NCI-H2107 treated with DMSO at 0.1 percent for 48 hours (cell line): ENCODE measurements at regions not wholly inside any gene's neighbourhood (a gene's known extent, or its start where the extent isn't known, plus 50 kb on each side); places are given as distances from the start of the nearest gene placed in this dataset.
"Not testable (repeated sequence)": the region's sequence is repeated elsewhere in the genome, so short reads cannot be mapped to it uniquely, and the experiment has no call there.

Source experiments
- DNase-seq: peaks from one replicate; lab custom pipeline; 2025; ENCODE audit not compliant: unreplicated experiment; lab: John Stamatoyannopoulos, UW

DNA sequence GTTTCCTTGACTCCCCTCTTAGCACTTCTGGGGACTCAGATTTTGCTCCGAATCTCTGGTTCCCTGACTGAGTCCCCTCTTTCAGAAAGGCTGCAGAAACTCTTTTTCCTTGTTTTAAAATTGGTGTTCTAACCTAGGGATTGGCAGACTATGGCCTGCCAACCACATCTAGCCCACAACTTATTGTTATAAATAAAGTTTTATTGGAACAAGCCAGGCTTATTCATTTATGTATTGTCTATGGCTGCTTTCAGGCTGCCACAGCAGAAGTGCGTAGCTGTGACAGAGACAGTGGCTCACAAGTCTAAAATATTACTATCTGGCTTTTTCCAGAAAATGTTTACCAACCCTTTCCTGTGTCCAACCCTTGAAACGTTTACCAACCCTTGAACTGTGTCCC lies 81.7 kb downstream of the IER5 start:
- DNase-seq, result no peak

DNA sequence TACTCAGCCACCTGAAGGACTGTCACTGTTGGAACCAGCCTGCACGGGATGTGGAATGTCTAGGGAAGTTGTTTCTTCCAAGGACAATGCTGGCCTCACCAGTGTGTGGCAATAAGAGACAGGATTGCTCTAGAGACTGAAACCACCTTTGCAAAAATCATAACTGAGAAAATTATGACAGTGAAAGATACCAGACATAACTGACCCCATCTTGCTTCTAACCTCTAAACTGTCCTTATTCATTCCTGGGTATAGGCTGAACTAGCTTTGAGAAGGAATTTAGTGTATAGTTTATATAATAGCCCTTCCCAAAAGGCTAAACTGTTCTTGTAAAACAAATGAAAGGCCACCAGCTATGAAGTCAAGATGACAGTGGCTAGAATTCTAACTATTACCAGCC lies 83.6 kb downstream of the IER5 start:
- no peak for DNase-seq

DNA sequence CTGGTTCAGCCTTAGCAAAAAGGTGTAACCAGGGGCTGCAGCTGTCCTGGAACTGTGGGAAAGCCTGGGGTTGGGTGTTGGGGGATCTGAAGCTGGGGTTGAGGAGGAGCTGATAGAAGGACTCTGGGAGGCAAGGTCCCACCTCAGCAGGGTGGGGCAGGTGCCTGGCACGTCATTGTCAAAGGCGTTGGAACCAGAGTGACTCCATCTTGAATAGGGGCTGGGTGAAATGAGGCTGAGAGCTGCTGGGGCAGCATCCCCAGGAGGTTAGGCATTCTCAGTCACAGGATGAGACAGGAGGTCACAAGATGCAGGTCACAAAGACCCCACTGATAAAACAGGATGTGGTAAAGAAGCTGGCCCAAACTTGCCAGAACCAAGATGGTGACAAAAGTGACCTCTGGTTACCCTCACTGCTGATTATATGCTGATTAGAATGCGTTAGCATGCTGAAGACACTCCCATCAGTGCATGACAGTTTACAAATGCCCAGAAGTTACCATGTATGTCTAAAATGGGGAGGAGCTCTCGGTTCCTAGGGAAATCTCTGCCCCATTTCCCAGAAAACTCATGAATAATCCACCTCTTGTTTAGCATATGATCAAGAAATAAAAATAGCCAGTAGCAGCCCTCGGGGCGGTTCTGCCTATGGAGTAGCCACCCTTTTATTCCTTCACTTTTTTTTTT lies 85.4 kb downstream of the IER5 start:
- no peak for DNase-seq

DNA sequence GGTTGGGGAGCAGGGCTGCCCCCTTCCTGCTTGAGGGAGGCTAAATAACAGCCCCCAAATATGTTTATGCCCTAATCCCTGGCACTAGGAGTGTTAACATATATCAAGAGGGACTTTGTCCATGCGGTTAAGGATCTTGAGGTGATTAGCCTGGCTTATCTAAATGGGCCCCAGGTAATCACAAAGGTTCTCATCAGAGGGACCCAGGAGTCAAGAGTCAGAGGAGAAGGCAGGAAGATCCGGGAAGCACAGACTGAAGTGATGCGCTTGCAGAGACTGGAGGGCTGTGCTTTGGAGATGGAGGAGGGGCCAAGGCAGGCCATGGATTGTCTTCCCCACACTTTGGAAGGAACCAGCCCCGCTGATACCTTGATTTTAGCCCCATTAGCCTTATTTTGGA lies 86.4 kb downstream of the IER5 start:
- no peak for DNase-seq

DNA sequence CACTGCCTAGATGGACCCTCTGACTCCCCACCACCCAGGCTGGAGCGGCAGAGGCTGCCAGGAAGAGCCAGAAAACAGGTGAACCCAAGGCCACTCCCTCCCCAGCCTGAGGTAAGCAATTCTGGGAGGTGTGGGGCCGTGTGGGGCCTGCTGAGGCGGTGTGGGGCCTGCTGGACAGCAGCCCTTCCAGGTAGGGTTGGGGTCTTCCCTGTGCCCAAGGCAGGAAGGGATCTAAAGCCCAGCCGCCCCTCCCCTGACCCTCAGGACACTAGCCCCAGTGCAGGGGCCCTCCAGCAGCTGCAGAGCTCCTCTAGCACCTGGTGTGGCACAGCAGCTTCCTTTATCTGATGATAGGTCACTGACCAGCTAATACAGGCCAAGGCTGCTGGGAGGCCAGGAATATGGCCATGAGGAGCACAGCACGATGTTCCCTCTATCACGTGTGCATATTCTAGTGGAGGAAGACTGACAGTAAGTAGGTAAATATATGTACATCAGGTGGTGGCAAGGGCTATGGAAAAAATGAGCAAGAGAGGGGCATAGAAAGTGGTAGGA lies 86.9 kb downstream of the IER5 start:
- DNase-seq, result no peak

DNA sequence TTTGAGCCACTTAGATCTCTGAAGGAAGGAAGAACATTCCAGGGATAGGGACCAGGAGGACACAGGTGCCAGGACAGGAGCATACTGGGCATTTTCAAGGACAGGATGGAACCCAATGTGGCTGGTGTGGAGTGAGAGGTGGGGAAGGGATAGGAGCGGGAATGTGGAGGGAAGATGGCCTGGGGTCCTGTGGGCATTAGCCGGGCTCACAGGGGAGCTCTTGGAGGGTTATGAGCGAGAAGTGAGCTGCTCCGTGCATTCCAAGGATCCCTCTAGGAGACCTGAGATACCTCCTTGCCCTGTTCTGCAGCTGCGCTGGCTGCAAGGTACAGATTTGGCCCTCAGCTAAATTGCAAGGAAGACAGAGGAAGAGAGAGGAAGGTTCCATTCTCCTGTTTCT lies 87.5 kb downstream of the IER5 start:
- no peak for DNase-seq

DNA sequence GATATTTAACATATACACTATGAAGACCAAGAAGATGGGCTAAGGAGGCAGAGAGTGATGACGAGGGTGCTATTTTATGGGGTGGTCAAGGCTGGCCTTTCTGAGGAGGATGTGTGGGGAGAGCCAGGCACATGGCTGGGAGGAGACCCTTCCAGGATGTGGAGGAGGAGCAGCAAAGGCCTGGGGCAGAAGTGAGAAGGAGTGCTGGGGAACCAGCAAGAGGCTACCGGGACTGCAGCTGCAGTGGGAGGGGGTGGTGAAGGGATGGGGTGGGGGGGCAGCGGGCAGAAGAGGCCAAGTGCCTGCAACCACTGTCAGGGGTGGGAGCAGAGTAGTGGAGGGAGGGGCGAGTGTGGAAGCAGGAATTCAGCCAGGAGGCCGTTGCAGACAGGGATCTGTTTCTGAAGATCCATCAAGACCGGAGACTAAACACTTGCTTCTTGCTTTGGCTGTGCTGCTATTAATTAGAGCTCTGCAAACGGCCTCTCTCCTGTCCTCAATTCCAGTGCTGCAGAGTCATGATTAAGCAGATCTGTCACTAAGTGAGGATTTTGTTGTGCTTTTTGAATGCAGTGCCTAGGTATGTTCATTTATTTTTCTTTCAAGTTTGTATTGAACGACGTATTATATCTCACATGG lies 89.9 kb downstream of the IER5 start:
- DNase-seq, result no peak

DNA sequence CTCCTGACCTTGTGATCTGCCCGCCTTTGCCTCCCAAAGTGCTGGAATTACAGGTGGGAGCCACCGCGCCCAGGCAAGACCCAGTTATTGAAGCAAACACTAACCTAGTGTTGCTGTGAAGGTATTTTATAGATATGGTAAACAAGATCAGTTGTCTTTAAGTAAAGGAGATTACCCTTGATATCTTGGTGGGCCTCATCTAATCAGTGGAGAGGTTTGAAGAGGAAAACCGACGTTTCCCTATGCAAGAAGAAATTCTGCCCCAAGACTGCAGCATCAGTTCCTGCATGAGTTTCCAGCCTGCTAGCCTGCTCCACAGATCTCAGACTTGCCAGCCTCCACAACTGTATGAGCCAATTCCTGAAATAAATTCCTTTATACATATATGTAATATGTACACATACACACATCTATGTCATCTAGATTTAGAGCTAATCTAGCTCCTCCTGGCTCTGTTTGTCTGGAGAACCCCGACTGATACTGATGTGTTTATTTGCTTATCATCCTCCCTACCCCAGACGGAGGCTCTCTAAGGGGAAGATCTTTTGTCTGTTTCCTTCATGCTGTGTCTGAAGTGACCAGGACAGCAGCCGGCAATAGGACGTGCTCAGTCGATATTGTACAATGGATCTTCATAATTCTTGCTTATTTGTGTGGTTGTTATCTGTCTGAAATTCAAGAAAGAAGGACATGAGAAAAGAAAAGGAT lies 90.9 kb downstream of the IER5 start:
- DNase-seq, result no peak

DNA sequence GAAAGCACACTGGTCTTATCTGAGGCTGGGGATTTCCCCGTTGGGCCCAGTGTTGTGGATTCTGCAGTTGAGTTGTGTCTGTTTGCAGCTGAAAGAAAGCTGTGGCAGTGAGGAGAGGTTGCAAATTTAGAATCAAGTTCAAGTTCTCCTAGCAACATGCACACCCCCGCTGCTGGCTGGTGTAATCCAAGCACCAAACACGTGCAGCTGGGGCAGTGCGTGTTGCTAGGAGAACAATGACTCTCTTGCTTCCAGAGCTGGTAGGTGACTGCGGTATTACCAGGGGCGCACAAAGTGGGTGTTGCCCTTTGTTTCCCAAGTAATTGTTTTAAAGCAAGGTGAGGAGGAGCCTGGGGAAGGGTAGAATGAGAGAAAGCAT lies 91.5 kb downstream of the IER5 start:
- peak; percentile 93 for DNase-seq

DNA sequence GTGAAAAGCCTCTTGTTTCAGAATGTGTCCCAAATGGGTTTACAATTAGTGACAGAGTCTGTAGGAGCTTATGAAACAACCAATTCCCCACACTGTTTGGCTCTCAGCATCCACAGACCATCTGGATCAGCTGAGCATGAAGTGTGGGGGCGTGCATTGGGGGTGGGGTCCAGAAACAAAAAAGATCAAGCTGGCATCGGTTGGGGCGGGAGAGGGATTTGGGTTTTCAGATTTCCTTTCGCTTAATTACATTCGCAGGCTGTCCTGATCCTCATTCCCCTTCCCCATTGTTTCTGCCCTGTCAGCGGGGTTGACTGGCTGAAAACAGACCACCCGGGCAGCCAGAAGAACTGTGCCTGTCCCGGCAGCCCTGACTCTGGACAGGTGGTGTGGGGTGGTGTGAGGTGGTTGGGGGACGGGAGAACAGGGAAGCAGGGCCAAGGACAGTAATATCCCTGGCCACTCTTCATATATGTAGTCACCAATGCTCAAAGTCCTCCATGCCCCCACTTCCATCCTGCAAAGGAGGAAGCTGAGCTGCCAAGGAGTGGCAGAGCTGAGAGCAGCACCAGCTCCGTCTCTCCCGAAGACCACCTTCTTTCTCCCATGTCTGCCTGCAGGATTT lies 92.0 kb downstream of the IER5 start:
- no peak for DNase-seq

DNA sequence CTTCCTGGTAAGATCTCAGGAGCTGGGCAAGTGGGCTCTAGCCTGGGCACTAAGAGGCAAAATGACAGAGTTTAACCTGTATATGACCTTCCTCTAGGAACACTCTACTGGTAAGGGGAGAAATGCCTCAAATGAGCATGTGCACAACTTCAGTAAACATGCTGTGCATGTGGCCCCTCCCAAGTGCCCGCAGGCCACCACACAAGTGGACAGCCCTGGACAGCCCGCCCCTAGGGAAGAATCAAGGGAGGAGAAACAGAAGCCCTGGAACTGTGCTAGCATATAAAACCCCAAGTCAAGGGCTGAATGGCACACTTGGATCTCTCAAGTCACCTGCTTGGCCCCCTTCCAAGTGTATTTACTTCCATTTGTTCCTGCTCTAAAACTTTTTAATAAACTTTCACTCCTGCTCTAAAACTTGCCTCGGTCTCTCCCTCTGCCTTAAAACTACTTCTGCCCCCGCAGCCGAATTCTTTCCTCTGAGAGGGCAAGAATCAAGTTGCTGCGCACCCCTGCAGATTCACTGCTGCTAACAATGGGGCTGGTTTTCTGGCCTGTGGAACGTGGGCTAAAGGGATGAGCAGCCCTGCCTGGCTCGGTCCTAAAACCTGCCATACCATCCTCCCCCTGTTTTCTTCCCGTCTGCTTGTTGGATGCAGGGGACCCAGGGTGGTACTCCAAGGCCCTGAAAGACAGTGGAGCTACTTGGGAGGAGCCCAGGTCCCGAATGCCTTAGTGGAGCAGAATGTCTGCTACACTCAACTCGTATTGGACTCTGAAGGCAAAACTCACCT lies 93.5 kb downstream of the IER5 start:
- no peak for DNase-seq

DNA sequence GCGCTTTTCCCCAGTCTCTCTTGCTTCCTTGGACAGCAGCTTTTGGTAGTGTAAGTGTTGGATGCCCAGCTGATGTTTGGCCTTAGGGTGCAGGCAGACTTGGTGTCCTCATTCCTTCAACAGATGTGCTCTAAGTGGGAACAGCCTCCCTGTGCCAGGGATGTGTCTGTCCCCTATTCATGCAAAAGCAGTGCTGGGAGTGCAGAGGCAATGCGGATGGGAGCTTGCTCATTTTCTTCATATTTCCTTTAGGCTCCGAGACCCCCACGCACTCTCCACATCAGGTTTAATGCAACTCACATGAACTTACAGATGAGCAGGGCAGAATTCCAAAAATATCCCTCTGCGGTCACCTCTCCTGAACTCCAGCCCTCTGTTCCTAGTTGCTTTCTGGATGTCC lies 96.1 kb downstream of the IER5 start:
- no peak for DNase-seq

DNA sequence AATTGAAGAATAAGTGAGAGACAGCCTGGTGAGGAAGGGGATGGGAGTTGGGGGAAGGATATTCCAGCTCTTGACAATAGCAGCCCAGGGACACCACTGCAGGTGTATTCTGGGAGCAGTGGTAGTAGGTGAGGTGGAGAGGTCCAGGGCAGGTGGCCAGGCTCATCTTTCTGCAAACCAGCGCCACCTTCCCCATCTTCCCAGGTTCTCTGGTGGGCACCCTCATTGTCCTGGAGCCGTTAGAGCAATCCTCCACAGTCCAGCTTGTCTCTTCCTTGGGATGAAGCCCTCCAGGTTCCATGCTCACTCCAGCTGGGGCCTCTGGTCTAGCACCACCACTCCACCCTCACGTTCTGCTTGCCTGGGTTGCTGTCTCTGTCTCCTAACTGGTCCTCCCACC lies 97.0 kb downstream of the IER5 start:
- DNase-seq, result no peak

DNA sequence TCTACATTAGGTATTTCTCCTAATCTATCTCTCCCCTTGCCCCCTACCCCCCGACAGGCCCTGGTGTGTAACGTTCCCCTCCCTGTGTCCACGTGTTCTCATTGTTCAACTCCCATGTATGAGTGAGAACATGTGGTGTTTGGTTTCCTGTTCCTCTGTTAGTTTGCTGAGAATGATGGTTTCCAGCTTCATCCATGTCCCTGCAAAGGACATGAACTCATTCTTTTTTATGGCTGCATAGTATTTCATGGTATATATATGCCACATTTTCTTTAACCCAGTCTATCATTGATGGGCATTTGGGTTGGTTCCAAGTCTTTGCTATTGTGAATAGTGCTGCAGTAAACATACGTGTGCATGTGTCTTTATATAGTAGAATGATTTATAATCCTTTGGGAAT lies 97.6 kb downstream of the IER5 start:
- not testable (repeated sequence) for DNase-seq

DNA sequence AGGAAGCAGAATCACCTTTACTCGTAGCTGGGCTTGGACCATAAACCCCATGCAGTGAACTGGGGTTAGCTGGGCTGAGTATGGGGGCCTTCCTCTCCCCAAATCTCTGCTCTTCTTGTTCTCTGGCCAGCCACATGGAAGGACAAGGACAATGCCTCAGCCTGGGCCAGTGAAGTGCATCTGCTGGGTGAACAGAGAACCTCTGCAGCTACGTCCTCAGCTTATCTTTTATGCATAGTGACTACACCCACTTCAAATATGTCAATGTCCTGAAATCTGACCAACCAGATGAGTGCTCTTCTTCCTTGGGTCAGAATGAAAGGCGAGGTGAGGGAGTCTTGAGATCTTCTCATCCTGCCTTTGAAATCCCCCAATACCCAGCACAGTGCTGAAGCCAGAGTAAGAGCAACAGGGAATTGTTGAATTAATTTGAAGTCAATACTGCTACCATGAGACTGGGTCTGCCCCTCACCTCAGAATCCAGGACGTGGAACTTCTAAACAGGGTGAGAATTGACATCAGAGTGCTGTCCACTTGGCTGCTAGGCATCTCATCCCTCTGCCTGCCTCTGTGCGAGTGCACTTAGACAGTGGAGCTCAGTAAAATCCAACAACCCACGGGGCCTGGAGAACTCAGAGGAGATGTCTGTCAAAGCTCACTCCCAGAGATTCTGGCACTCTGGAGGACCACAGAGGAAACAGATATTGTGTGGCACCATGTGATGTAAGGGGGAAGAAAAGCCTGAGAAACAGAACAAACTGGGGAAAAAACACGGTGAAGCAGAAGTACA lies 99.0 kb downstream of the IER5 start:
- DNase-seq, result no peak

DNA sequence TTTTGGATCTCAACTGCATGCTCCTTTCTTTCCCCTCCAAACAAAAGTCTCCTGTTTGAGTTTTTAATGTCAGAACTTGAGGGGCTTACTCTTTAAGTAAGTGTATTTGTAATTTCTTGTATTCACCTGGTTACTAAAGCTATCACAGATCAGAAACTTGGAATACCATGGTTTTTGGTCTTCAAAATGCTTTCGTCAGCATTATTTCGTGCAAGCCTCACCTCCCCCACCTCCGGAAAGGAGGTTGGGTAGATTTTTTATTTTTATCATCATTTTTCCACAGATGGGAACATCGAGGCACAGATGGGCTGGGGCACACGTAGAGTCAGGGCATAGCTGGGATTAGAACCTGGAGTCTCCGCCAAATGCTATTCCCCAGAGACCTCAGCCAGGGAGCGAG lies 100.7 kb downstream of the IER5 start:
- no peak for DNase-seq

DNA sequence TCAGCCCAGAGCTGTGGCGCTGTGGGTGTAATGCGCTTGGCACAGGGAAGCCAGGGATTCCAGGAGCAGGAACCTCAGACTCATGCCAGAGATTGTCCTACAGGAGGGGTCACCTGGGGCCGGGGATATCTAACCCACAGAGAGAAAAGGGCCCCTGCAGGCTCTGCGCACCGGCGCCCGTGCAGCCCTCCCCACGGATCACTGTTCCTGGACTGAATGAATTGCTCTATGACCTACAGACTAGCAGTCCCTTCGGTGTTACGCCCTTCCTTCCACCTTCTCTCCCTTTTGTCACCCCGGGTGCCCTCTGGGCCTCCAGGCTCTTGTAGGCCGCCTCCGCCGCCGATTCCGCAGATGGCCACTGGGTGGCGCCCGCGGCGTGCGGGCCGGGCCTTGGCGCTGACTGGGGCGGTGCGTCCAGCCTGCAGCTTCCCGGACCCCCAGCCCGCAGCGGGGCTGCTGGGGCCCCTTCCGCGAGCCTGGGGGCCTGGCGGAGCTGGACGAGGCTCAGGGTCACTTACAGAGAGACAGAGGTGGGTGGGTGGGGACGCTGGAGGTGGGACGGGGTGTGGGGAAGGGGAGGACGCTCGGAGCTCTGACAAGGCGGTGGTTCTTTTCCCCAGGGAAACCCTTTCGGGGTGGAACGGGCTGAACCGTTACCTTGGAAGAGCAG lies 101.3 kb downstream of the IER5 start:
- peak; percentile 25 for DNase-seq

DNA sequence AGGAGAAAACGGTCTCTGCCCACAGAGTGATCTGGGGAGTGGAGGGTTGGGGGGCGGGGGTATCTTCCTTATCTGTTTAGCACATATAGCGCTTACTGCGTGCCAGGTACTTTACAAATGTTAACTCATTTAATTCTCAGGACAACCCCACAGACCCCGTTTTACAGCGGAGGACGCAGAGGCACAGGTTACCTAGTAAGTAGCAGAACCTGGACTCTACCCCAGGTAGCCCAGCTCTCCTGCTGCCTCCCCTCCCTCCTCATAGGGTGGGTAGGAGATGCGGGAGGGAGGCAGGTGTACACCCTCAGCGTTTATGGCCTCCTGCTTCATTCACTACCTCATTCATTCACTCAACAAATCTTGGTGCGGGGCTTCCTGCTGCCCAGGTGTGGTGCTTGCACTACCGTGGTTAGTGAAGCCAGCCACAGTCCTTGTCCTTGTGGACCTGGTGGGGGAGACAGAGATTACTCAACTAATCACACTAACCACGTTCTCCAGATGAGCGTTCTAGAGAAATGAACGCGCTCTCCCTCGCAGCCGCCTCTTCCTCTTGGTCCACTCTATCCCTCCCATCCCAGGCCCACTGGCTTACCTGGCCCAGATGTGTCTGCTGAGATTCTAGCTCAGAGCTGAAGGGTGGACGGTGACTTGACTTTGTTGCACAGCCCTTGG lies 102.0 kb downstream of the IER5 start:
- DNase-seq, result peak; percentile 52

DNA sequence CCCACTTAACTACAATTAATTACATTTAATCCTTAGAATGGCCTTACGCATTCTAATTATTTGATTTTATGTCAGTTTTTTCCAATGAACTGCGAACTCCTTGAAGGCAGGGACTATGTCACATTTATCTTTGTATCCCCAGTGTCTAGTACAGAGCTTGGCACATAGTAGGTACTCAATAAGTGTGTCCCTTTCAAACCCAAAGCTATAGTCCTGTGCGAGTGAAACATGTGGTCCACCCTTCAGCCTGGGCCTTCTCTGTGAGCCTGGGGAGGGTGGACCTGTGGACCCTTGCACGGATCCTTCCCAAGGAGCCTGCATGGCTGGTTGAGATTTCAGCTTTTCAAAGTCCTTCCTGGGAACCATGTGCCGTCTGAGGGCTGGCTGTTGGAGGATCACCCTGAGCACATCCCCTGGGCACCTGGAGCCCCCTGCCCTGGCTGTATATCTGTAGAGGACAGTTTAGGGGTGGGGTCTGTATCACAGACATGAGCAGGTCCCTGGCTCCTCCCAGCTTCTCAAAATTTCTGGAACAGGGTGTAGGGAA lies 103.1 kb downstream of the IER5 start:
- DNase-seq, result no peak
